ENCODE measurements at regions not wholly inside any gene's neighbourhood (a gene's known extent, or its start where the extent isn't known, plus 50 kb on each side); places are given as distances from the start of the nearest gene placed in this dataset.

DNA sequence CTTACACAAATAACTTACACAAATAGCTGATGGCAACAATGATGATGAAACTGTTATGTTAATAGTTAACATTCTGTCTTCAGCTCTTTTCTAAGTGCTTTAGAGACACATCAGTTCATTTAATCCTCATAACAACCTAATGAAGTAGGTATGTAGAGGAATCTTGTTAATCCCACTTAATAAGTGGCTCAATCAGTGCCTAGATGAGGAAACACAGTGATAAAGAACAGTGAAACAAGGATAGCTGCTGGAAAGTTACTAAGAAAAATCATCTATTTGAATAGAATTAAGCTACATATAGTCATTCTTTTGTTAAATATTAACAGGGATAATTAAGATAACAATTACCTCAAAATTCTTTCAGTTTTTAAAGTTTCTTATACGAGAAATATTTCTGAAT, 487.6 kb downstream of the ARL4A start:
- WGBS, 2 donors (ENCODE audit: low coverage in 1 of 2) = 78 to 81% methylated on average over 1 of the region's 1 CpG
- Histone ChIP-seq H3K36me3 (no peaks in the 10 kb centered on the region), H3K4me1 (no peaks in the 10 kb centered on the region), H3K4me3 (no peak overlapping the region), H3K27ac (no peak overlapping the region), H3K9me3 (no peaks in the 10 kb centered on the region), H3K27me3 (no peaks in the 10 kb centered on the region)
- no peak for TF ChIP-seq POLR2A (IDR thresholded peaks at IDR 0.05)
- TF ChIP-seq, protein P1, sequence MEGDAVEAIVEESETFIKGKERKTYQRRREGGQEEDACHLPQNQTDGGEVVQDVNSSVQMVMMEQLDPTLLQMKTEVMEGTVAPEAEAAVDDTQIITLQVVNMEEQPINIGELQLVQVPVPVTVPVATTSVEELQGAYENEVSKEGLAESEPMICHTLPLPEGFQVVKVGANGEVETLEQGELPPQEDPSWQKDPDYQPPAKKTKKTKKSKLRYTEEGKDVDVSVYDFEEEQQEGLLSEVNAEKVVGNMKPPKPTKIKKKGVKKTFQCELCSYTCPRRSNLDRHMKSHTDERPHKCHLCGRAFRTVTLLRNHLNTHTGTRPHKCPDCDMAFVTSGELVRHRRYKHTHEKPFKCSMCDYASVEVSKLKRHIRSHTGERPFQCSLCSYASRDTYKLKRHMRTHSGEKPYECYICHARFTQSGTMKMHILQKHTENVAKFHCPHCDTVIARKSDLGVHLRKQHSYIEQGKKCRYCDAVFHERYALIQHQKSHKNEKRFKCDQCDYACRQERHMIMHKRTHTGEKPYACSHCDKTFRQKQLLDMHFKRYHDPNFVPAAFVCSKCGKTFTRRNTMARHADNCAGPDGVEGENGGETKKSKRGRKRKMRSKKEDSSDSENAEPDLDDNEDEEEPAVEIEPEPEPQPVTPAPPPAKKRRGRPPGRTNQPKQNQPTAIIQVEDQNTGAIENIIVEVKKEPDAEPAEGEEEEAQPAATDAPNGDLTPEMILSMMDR (IDR thresholded peaks at IDR 0.05) = no peak
- no peak for TF ChIP-seq EP300 (IDR thresholded peaks at IDR 0.05)
- no peak for TF ChIP-seq POLR2AphosphoS5 (IDR thresholded peaks at IDR 0.05)
- ATAC-seq = no peak

DNA sequence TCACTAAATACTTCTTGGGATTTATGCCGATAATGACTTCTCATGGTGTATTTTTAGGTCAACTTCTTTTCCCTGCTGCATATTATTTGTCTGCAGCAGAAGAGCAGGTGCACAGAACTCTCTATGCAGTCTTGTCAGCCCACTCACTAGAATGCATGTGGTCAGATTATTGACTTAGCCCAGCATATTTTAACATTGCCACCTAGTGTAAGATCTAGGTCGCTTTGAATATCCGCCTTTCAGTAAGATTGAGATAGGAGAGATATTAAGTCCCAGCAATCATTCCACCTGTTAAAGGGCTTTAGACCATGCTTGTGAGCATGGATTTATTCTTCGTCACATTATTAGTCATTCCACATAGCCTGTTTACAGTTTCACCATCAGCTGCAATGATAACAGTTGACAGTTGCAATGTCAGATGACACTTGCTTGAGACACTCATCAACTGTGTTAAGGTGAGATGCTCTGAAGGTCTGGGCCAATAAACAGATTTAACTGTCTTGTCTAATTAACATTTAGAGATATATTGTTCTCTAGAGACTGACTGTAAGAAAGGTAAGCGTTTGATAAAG, 491.7 kb downstream of the ARL4A start:
- 84 to 88% methylated on average over 5 of the region's 5 CpGs for WGBS, 2 donors (ENCODE audit: low coverage in 1 of 2)
- no peak for ATAC-seq
- TF ChIP-seq, protein P1 (IDR thresholded peaks at IDR 0.05) = peak in 1 of 4 experiments; percentile 16
- no peak for TF ChIP-seq POLR2A (IDR thresholded peaks at IDR 0.05)

DNA sequence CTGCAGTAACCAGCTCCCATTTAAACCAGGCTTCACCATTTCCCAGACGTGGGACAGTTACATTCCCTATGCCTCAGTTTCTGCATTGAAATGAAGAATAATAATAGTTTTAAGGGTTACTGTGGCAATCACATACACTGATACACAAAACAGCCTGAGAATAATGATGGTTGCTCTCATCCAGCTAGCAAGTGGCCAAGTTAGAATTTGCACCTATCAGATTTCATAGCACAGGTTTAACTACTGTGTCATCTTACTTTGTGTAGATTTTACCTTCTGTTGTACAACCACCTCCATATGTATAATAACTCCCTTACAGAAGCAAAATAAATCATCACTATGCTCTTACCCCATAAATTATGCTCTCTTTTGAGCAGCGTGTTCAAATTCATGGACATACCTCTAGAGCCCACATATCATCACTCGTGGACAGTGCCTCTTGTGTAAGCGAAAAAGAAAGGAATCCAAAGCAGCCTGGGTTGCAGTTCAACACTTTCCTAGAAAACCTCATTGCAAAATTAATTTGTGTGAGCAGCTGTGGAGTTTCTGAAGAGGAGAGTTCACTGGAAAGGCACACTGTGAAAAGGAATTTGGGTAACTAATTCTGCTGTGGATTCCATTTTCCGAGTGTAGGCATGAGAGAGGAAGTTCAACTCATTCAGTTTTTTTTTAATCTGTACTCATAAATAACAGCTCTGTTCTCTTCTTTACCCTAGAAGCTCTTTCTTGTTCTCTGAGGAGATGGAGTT, 492.5 kb downstream of the ARL4A start:
- Histone ChIP-seq H3K9me3 (no peaks in the 10 kb centered on the region), H3K4me3 (no peak overlapping the region), H3K27ac (no peak overlapping the region), H3K36me3 (no peaks in the 10 kb centered on the region), H3K4me1 (no peaks in the 10 kb centered on the region), H3K27me3 (no peaks in the 10 kb centered on the region)
- 34 to 37% methylated on average over 5 of the region's 5 CpGs for WGBS, 2 donors (ENCODE audit: low coverage in 1 of 2)
- ATAC-seq = peak; percentile 16
- TF ChIP-seq, protein P1 (IDR thresholded peaks at IDR 0.05) = no peak
- TF ChIP-seq POLR2A (IDR thresholded peaks at IDR 0.05) (no peak), POLR2AphosphoS5 (IDR thresholded peaks at IDR 0.05) (no peak)

More for the DNA sequence above, 491.7 kb downstream of the ARL4A start:
- no peaks in the 10 kb centered on the region for H3K27me3 ChIP-seq
- no peak overlapping the region for H3K27ac ChIP-seq
- no peaks in the 10 kb centered on the region for H3K4me1 ChIP-seq
- H3K9me3 ChIP-seq = no peaks in the 10 kb centered on the region
- no peak overlapping the region for H3K4me3 ChIP-seq
- H3K36me3 ChIP-seq = no peaks in the 10 kb centered on the region

DNA sequence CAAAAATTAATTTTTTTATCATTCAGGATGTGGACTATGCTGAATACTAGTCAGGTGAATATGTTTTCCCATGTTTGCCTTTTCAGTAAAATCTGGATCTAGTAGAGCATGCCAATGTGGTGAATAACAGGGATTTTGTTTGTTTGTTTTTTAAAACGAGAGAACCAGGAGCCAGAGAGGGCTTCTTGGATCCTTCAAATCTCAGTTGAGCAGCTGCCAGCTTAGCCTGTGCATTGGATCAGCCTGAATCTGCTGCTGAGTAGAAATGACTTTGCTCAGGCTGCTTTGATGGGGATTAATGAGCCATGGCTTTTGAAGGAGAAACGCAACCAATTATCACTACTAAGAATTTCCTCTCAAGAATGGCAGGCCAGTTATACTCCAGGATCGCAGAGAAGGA, 493.8 kb downstream of the ARL4A start:
- Histone ChIP-seq H3K27me3 (no peaks in the 10 kb centered on the region), H3K4me3 (no peak overlapping the region), H3K36me3 (no peaks in the 10 kb centered on the region), H3K9me3 (no peaks in the 10 kb centered on the region), H3K27ac (no peak overlapping the region), H3K4me1 (no peaks in the 10 kb centered on the region)
- no peak for ATAC-seq
- TF ChIP-seq, protein P1 (IDR thresholded peaks at IDR 0.05) = no peak
- TF ChIP-seq EP300 (IDR thresholded peaks at IDR 0.05) = no peak
- no peak for TF ChIP-seq POLR2AphosphoS5 (IDR thresholded peaks at IDR 0.05)
- TF ChIP-seq POLR2A (IDR thresholded peaks at IDR 0.05) = no peak
- WGBS, 2 donors (ENCODE audit: low coverage in 1 of 2) = 13 to 40% methylated on average over 2 of the region's 3 CpGs

DNA sequence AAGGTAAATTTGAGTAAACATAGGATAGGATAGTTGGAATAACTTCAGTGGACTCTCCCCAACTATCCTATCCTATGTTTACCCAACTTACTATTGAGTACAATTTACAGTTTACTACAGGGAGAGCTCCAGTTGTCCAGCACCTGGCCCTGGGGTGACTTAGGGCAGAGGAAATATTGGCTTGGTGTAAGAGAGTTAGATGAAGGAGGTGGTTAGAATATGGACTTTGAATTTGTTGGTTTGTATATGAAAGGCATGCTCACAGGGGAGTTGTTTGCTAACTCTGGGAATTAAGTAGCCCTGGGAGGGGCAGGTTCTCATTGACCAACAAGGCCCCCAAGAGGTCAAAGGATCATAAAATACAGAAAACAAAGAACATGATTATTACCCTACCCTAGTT, 497.7 kb downstream of the ARL4A start:
- no peak for ATAC-seq
- no peak overlapping the region for H3K27ac ChIP-seq
- no peaks in the 10 kb centered on the region for H3K4me1 ChIP-seq
- no peak overlapping the region for H3K4me3 ChIP-seq
- TF ChIP-seq, protein P1 (IDR thresholded peaks at IDR 0.05) = no peak
- no peak for TF ChIP-seq EP300 (IDR thresholded peaks at IDR 0.05)
- TF ChIP-seq POLR2AphosphoS5 (IDR thresholded peaks at IDR 0.05) = no peak
- no peak for TF ChIP-seq POLR2A (IDR thresholded peaks at IDR 0.05)
- H3K9me3 ChIP-seq = no peaks in the 10 kb centered on the region
- no peaks in the 10 kb centered on the region for H3K27me3 ChIP-seq
- H3K36me3 ChIP-seq = no peaks in the 10 kb centered on the region
